ENCODE measurements at regions not wholly inside any gene's neighbourhood (a gene's known extent, or its start where the extent isn't known, plus 50 kb on each side); places are given as distances from the start of the nearest gene placed in this dataset.

DNA sequence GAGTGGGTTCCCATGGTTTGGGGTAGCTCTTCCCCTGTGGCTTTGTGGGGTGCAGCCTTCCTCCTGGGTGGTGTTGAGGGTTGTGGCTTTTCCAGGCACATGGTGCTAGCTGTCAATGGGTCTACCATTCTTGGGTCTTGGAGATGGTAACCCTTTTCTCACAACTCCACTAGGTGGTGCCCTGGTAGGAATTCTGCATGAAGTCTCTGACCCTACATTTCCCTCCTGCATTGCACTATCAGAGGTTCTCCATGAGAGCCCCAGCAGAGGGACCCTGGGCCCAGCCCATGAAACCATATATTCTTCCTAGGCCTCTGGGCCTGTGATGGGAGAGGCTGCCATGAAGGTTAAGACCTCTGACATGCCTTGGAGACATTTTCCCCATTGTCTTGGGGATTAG is 1093.3 kb downstream of the SLC16A7 start:
- Histone ChIP-seq H3K27ac (ENCODE audit: low read depth, low read length, poor library complexity, severe bottlenecking) (no peak overlapping the region), H4K20me1 (ENCODE audit: insufficient read depth, low read length) (no peaks in the 10 kb centered on the region), H3K9me3 (ENCODE audit: low read length) (no peaks in the 10 kb centered on the region), H2AFZ (ENCODE audit: low read length) (no peak overlapping the region), H3K79me2 (ENCODE audit: insufficient read depth, low read depth, low read length) (no peaks in the 10 kb centered on the region), H3K9me2 (ENCODE audit: insufficient read depth, low read length) (no peaks in the 10 kb centered on the region), H3K4me2 (ENCODE audit: low read length) (no peak overlapping the region), H3K4me1 (ENCODE audit: insufficient read depth, low read length, poor library complexity, severe bottlenecking) (no peaks in the 10 kb centered on the region), H3K4me3 (ENCODE audit: low read depth, low read length, poor library complexity, severe bottlenecking) (no peak overlapping the region), H3K36me3 (ENCODE audit: insufficient read depth, low read length) (no peaks in the 10 kb centered on the region)
- intact Hi-C loops (cut with micrococcal nuclease; ENCODE audit: unreplicated experiment): loop anchor here (5.0 kb wide), 1 partner anchor 848 kb away; no protein-coding TSS in a partner anchor
- peak; percentile 2 for DNase-seq (ENCODE audit: low spot score)
- ChIA-PET CTCF (ENCODE audit: unreplicated experiment) (no interaction called here), POLR2A (no interaction called here)
- no TSS peak for BruUV-seq (replicated peaks)
- no peak for TF ChIP-seq EZH2phosphoT487 (IDR thresholded peaks at IDR 0.05; ENCODE audit: borderline replicate concordance, low read depth, low read length)
- TF ChIP-seq, protein P1, sequence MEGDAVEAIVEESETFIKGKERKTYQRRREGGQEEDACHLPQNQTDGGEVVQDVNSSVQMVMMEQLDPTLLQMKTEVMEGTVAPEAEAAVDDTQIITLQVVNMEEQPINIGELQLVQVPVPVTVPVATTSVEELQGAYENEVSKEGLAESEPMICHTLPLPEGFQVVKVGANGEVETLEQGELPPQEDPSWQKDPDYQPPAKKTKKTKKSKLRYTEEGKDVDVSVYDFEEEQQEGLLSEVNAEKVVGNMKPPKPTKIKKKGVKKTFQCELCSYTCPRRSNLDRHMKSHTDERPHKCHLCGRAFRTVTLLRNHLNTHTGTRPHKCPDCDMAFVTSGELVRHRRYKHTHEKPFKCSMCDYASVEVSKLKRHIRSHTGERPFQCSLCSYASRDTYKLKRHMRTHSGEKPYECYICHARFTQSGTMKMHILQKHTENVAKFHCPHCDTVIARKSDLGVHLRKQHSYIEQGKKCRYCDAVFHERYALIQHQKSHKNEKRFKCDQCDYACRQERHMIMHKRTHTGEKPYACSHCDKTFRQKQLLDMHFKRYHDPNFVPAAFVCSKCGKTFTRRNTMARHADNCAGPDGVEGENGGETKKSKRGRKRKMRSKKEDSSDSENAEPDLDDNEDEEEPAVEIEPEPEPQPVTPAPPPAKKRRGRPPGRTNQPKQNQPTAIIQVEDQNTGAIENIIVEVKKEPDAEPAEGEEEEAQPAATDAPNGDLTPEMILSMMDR (conservative IDR thresholded peaks at IDR 0.05; ENCODE audit: low read length): peak; percentile 46

DNA sequence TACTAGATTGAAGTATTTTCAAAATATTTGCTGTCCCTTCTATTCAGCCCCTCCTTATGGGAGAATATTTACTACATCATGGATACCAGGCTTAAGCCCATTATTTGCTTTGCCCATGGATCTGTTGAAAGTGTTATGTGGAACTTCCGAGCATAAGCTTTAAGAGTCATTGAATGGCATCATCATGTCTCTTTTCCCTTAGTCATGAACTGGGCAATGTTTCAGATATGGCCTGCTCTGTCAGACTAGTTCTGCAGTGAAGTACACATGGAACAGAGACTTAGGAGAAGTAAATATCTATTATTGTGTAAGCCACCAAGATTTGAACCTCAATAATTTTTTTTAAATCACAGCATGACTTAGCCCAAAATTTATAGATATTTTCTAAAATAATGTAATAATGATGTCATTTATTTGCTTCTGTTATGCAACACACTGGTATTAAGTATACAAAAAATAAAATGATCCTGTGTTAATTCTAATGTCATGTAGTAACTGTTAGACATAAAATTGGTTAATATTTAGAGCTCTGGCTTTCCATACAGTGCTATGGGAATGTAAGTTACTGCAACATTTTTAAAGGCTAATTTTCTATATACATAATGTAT is 1097.3 kb downstream of the SLC16A7 start:
- ChIA-PET CTCF (ENCODE audit: unreplicated experiment) (no interaction called here), POLR2A (no interaction called here)
- H3K4me3 ChIP-seq (ENCODE audit: low read depth, low read length, poor library complexity, severe bottlenecking): no peak overlapping the region
- intact Hi-C loops (cut with micrococcal nuclease; ENCODE audit: unreplicated experiment): no loop called here
- H3K27ac ChIP-seq (ENCODE audit: low read depth, low read length, poor library complexity, severe bottlenecking): no peak overlapping the region
- H4K20me1 ChIP-seq (ENCODE audit: insufficient read depth, low read length): no peaks in the 10 kb centered on the region
- H3K36me3 ChIP-seq (ENCODE audit: insufficient read depth, low read length): no peaks in the 10 kb centered on the region
- no peak for TF ChIP-seq EZH2phosphoT487 (IDR thresholded peaks at IDR 0.05; ENCODE audit: borderline replicate concordance, low read depth, low read length)
- TF ChIP-seq, protein P1 (conservative IDR thresholded peaks at IDR 0.05; ENCODE audit: low read length): no peak
- no peaks in the 10 kb centered on the region for H3K4me1 ChIP-seq (ENCODE audit: insufficient read depth, low read length, poor library complexity, severe bottlenecking)
- H2AFZ ChIP-seq (ENCODE audit: low read length): no peak overlapping the region
- no TSS peak for BruUV-seq (replicated peaks)
- H3K4me2 ChIP-seq (ENCODE audit: low read length): no peak overlapping the region
- no peaks in the 10 kb centered on the region for H3K79me2 ChIP-seq (ENCODE audit: insufficient read depth, low read depth, low read length)
- no peak for DNase-seq (ENCODE audit: low spot score)
- H3K9me3 ChIP-seq (ENCODE audit: low read length): no peaks in the 10 kb centered on the region
- no peaks in the 10 kb centered on the region for H3K9me2 ChIP-seq (ENCODE audit: insufficient read depth, low read length)

DNA sequence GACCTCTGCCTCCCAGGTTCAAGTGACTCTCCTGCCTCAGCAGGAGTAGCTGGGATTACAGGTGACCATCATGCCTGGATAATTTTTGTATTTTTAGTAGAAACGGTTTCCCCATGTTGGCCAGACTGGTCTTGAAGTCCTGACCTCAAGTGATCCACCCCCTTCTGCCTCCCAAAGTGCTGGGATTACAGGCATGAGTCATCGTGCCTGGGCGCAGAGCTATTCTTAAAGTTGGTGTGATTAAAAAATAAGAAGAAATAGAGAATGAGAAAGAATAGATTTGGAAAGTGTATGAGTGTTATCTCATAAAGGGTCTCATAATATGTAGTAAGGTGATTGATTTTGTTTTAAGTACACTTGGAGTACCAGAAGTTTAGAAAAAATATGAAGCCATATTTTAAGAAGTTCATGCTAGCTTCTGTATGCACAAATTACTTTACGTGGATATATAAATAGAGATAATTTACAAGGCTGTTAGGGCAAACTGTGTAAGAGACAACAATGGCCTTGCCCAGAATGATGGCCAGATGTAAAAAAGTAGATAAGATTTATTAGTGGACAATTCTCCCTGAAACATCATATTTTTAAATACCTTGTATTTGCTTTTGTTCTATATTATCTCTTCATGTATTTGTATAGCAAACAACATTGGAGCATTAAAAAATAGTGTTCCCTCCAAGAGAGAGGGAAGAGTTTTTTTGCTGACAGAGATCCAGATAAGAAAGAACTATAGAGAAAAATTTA is 1108.5 kb downstream of the SLC16A7 start:
- Histone ChIP-seq H3K9me2 (ENCODE audit: insufficient read depth, low read length) (no peaks in the 10 kb centered on the region), H3K4me1 (ENCODE audit: insufficient read depth, low read length, poor library complexity, severe bottlenecking) (no peaks in the 10 kb centered on the region), H3K36me3 (ENCODE audit: insufficient read depth, low read length) (no peaks in the 10 kb centered on the region), H4K20me1 (ENCODE audit: insufficient read depth, low read length) (no peaks in the 10 kb centered on the region), H3K79me2 (ENCODE audit: insufficient read depth, low read depth, low read length) (no peaks in the 10 kb centered on the region), H3K9me3 (ENCODE audit: low read length) (0 out of 2 replicates have a peak, but pooled peaks cover 4% of the 10 kb centered on the region), H3K27ac (ENCODE audit: low read depth, low read length, poor library complexity, severe bottlenecking) (no peak overlapping the region), H2AFZ (ENCODE audit: low read length) (no peak overlapping the region), H3K4me3 (ENCODE audit: low read depth, low read length, poor library complexity, severe bottlenecking) (no peak overlapping the region), H3K4me2 (ENCODE audit: low read length) (no peak overlapping the region)
- TF ChIP-seq, protein P1 (conservative IDR thresholded peaks at IDR 0.05; ENCODE audit: low read length): no peak
- TF ChIP-seq EZH2phosphoT487 (IDR thresholded peaks at IDR 0.05; ENCODE audit: borderline replicate concordance, low read depth, low read length): no peak
- ChIA-PET CTCF (ENCODE audit: unreplicated experiment) (no interaction called here), POLR2A (interaction anchor here (0.5 kb wide), 1 partner anchor 38 kb away, joined by 4 read pairs; no protein-coding TSS in a partner anchor)
- no peak for DNase-seq (ENCODE audit: low spot score)
- intact Hi-C loops (cut with micrococcal nuclease; ENCODE audit: unreplicated experiment): no loop called here
- BruUV-seq (replicated peaks): no TSS peak

Measured in OCI-LY7 (cell line).